HS-27A (cell line): ENCODE measurements at regions not wholly inside any gene's neighbourhood (a gene's known extent, or its start where the extent isn't known, plus 50 kb on each side); places are given as distances from the start of the nearest gene placed in this dataset.
"Not testable (repeated sequence)": the region's sequence is repeated elsewhere in the genome, so short reads cannot be mapped to it uniquely, and the experiment has no call there.

Experiments
- DNase-seq: peaks from one replicate; pipeline ENCODE4 v3.0.0-alpha.2; 2012; ENCODE audit warnings: low read depth, missing footprints

GRCh38 chr2:160550048-160550447, 56.4 kb upstream of the RBMS1 start:
- no peak for DNase-seq

- DNase-seq = no peak
Measured at GRCh38 chr2:160551259-160551658, 57.7 kb upstream of the RBMS1 start.

GRCh38 chr2:160555420-160556071, 61.9 kb upstream of the RBMS1 start:
- no peak for DNase-seq

- DNase-seq = no peak
Measured at GRCh38 chr2:160557903-160558302, 64.3 kb upstream of the RBMS1 start.

GRCh38 chr2:160558531-160558930, 64.9 kb upstream of the RBMS1 start:
- no peak for DNase-seq

GRCh38 chr2:160561551-160562295, 68.1 kb upstream of the RBMS1 start:
- no peak for DNase-seq

GRCh38 chr2:160562730-160563129, 69.1 kb upstream of the RBMS1 start:
- no peak for DNase-seq

GRCh38 chr2:160564591-160564990, 71.0 kb upstream of the RBMS1 start:
- no peak for DNase-seq

- DNase-seq = no peak
Measured at GRCh38 chr2:160565099-160565845, 71.7 kb upstream of the RBMS1 start.

- DNase-seq = no peak
Measured at GRCh38 chr2:160566717-160567116, 73.1 kb upstream of the RBMS1 start.

GRCh38 chr2:160568856-160569255, 75.2 kb upstream of the RBMS1 start:
- DNase-seq = no peak

- DNase-seq = no peak
Measured at GRCh38 chr2:160570376-160570775, 76.8 kb upstream of the RBMS1 start.

GRCh38 chr2:160574468-160575140, 81.0 kb upstream of the RBMS1 start:
- peak; percentile 64 for DNase-seq

GRCh38 chr2:160575368-160575767, 81.8 kb upstream of the RBMS1 start:
- no peak for DNase-seq

- no peak for DNase-seq
Measured at GRCh38 chr2:160576054-160576499, 82.5 kb upstream of the RBMS1 start.

- DNase-seq = not testable (repeated sequence)
Measured at GRCh38 chr2:160577081-160577480, 83.5 kb upstream of the RBMS1 start.

- no peak for DNase-seq
Measured at GRCh38 chr2:160581035-160581434, 87.4 kb upstream of the RBMS1 start.

GRCh38 chr2:160581448-160581847, 87.8 kb upstream of the RBMS1 start:
- no peak for DNase-seq

- no peak for DNase-seq
Measured at GRCh38 chr2:160582081-160582480, 88.5 kb upstream of the RBMS1 start.

GRCh38 chr2:160582490-160583145, 89.0 kb upstream of the RBMS1 start:
- DNase-seq = peak; percentile 52

- peak; percentile 33 for DNase-seq
Measured at GRCh38 chr2:160583146-160583535, 89.5 kb upstream of the RBMS1 start.
